Effector memory CD4-positive, alpha-beta T cell (primary cell): ENCODE measurements at regions not wholly inside any gene's neighbourhood (a gene's known extent, or its start where the extent isn't known, plus 50 kb on each side); places are given as distances from the start of the nearest gene placed in this dataset.
"Not testable (repeated sequence)": the region's sequence is repeated elsewhere in the genome, so short reads cannot be mapped to it uniquely, and the experiment has no call there.

ENCODE experiments used
- DNase-seq, 3 donors: peaks; one replicate each; pipeline ENCODE4 v3.0.0-alpha.2; 2020
- H3K27ac ChIP-seq: 2 replicates; pipeline ENCODE4 v1.7.0; 2013; ENCODE audit warnings: mild to moderate bottlenecking, low read length, moderate library complexity; ENCODE audit not compliant: insufficient read depth, poor library complexity, severe bottlenecking
- H3K27me3 ChIP-seq: replicated peaks from 2 replicates; pipeline ENCODE4 v1.7.0; 2013; ENCODE audit warnings: mild to moderate bottlenecking, low read length; ENCODE audit not compliant: insufficient read depth, control insufficient read depth, poor library complexity, severe bottlenecking
- H3K36me3 ChIP-seq: 2 replicates; pipeline ENCODE4 v1.7.0; 2013; ENCODE audit warnings: mild to moderate bottlenecking, low read length, moderate library complexity; ENCODE audit not compliant: control insufficient read depth, insufficient read depth
- H3K4me1 ChIP-seq: 2 replicates; pipeline ENCODE4 v1.7.0; 2013; ENCODE audit warnings: low read length, mild to moderate bottlenecking; ENCODE audit not compliant: control insufficient read depth, insufficient read depth, poor library complexity, severe bottlenecking
- H3K4me3 ChIP-seq: 2 replicates; pipeline ENCODE4 v1.7.0; 2013; ENCODE audit warnings: low read length, low read depth, mild to moderate bottlenecking; ENCODE audit not compliant: insufficient read depth, poor library complexity, severe bottlenecking
- H3K9me3 ChIP-seq: 2 replicates; pipeline ENCODE4 v1.7.0; 2013; ENCODE audit warnings: mild to moderate bottlenecking, low read length, moderate library complexity; ENCODE audit not compliant: control insufficient read depth

- H3K27me3 ChIP-seq: no peaks in the 10 kb centered on the region
- no peak for DNase-seq
- H3K27ac ChIP-seq: no peak overlapping the region
- no peak overlapping the region for H3K4me3 ChIP-seq
- no peaks in the 10 kb centered on the region for H3K9me3 ChIP-seq
- no peaks in the 10 kb centered on the region for H3K4me1 ChIP-seq
- H3K36me3 ChIP-seq: no peaks in the 10 kb centered on the region
These were observed 350.6 kb upstream of the SLC7A11 start for GRCh38 chr4:138592796-138593195.

- no peaks in the 10 kb centered on the region for H3K4me1 ChIP-seq
- no peak for DNase-seq
- no peaks in the 10 kb centered on the region for H3K36me3 ChIP-seq
- no peak overlapping the region for H3K27ac ChIP-seq
- no peaks in the 10 kb centered on the region for H3K9me3 ChIP-seq
- H3K4me3 ChIP-seq: no peak overlapping the region
- H3K27me3 ChIP-seq: no peaks in the 10 kb centered on the region
These were observed 349.7 kb upstream of the SLC7A11 start for GRCh38 chr4:138591808-138592207.

- Histone ChIP-seq H3K36me3 (no peaks in the 10 kb centered on the region), H3K9me3 (no peaks in the 10 kb centered on the region), H3K4me3 (no peak overlapping the region), H3K27ac (no peak overlapping the region), H3K27me3 (no peaks in the 10 kb centered on the region), H3K4me1 (no peaks in the 10 kb centered on the region)
- DNase-seq: no peak
These were observed 346.4 kb upstream of the SLC7A11 start for GRCh38 chr4:138588501-138588900.

GRCh38 chr4:138579146-138579545, 337.0 kb upstream of the SLC7A11 start:
- no peak for DNase-seq
- Histone ChIP-seq H3K4me3 (no peak overlapping the region), H3K36me3 (no peaks in the 10 kb centered on the region), H3K9me3 (no peaks in the 10 kb centered on the region), H3K27ac (no peak overlapping the region), H3K4me1 (no peaks in the 10 kb centered on the region), H3K27me3 (no peaks in the 10 kb centered on the region)

- H3K9me3 ChIP-seq, H3K4me1 ChIP-seq, H3K36me3 ChIP-seq, H3K27ac ChIP-seq, H3K27me3 ChIP-seq, DNase-seq, H3K4me3 ChIP-seq: not testable (repeated sequence)
These were observed 335.7 kb upstream of the SLC7A11 start for GRCh38 chr4:138577826-138578225.

- H3K27me3 ChIP-seq: no peaks in the 10 kb centered on the region
- no peak overlapping the region for H3K27ac ChIP-seq
- no peaks in the 10 kb centered on the region for H3K9me3 ChIP-seq
- H3K4me1 ChIP-seq: no peaks in the 10 kb centered on the region
- H3K36me3 ChIP-seq: no peaks in the 10 kb centered on the region
- no peak for DNase-seq
- no peak overlapping the region for H3K4me3 ChIP-seq
These were observed 335.0 kb upstream of the SLC7A11 start for GRCh38 chr4:138577145-138577544.

GRCh38 chr4:138576684-138577083, 334.5 kb upstream of the SLC7A11 start:
- no peaks in the 10 kb centered on the region for H3K4me1 ChIP-seq
- H3K9me3 ChIP-seq: no peaks in the 10 kb centered on the region
- no peak overlapping the region for H3K4me3 ChIP-seq
- no peaks in the 10 kb centered on the region for H3K27me3 ChIP-seq
- DNase-seq: no peak
- no peaks in the 10 kb centered on the region for H3K36me3 ChIP-seq
- H3K27ac ChIP-seq: no peak overlapping the region

GRCh38 chr4:138573246-138573645, 331.1 kb upstream of the SLC7A11 start:
- Histone ChIP-seq H3K36me3 (no peaks in the 10 kb centered on the region), H3K27me3 (no peaks in the 10 kb centered on the region), H3K9me3 (no peaks in the 10 kb centered on the region), H3K4me1 (no peaks in the 10 kb centered on the region), H3K4me3 (no peak overlapping the region), H3K27ac (no peak overlapping the region)
- DNase-seq: no peak

GRCh38 chr4:138572007-138572406, 329.9 kb upstream of the SLC7A11 start:
- no peaks in the 10 kb centered on the region for H3K36me3 ChIP-seq
- DNase-seq: no peak
- no peak overlapping the region for H3K4me3 ChIP-seq
- H3K27me3 ChIP-seq: no peaks in the 10 kb centered on the region
- no peaks in the 10 kb centered on the region for H3K9me3 ChIP-seq
- no peak overlapping the region for H3K27ac ChIP-seq
- H3K4me1 ChIP-seq: no peaks in the 10 kb centered on the region

- H3K27ac ChIP-seq: no peak overlapping the region
- no peaks in the 10 kb centered on the region for H3K9me3 ChIP-seq
- H3K27me3 ChIP-seq: no peaks in the 10 kb centered on the region
- no peak overlapping the region for H3K4me3 ChIP-seq
- no peak for DNase-seq
- no peaks in the 10 kb centered on the region for H3K4me1 ChIP-seq
- no peaks in the 10 kb centered on the region for H3K36me3 ChIP-seq
These were observed 325.5 kb upstream of the SLC7A11 start for GRCh38 chr4:138567696-138568095.

- no peak overlapping the region for H3K27ac ChIP-seq
- H3K9me3 ChIP-seq: no peaks in the 10 kb centered on the region
- no peaks in the 10 kb centered on the region for H3K4me1 ChIP-seq
- DNase-seq: no peak
- H3K4me3 ChIP-seq: no peak overlapping the region
- no peaks in the 10 kb centered on the region for H3K27me3 ChIP-seq
- no peaks in the 10 kb centered on the region for H3K36me3 ChIP-seq
These were observed 323.4 kb upstream of the SLC7A11 start for GRCh38 chr4:138565576-138565975.
